Bronchial epithelial cell (primary cell): ENCODE measurements at regions not wholly inside any gene's neighbourhood (a gene's known extent, or its start where the extent isn't known, plus 50 kb on each side); places are given as distances from the start of the nearest gene placed in this dataset.
"Not testable (repeated sequence)": the region's sequence is repeated elsewhere in the genome, so short reads cannot be mapped to it uniquely, and the experiment has no call there.

Experiments used
- DNase-seq: peaks from one replicate; pipeline ENCODE4 v3.0.0-alpha.2; 2010; ENCODE audit warnings: low read depth
- FAIRE-seq: peaks from 2 replicates; lab custom pipeline; 2011; peaks lifted over from hg19 to GRCh38; lab: Jason Lieb, UNC
- H3K27me3 ChIP-seq: 2 replicates; pipeline ENCODE4 v1.5.1; 2011; ENCODE audit warnings: low read length; ENCODE audit not compliant: control insufficient read depth, insufficient read depth
- H3K36me3 ChIP-seq: 2 replicates; pipeline ENCODE4 v1.5.1; 2011; ENCODE audit warnings: low read length; ENCODE audit not compliant: control insufficient read depth, insufficient read depth
- H3K4me3 ChIP-seq: 2 replicates; pipeline ENCODE4 v1.5.1; 2011; ENCODE audit warnings: mild to moderate bottlenecking, low read depth, low read length, control low read depth
- TF ChIP-seq, protein P1 (sequence below): IDR thresholded peaks from 2 replicates; pipeline ENCODE4 v1.5.1; 2011; ENCODE audit warnings: mild to moderate bottlenecking, moderate library complexity, low read length, control low read depth, inconsistent platforms; ENCODE audit not compliant: insufficient read depth, severe bottlenecking

DNA sequence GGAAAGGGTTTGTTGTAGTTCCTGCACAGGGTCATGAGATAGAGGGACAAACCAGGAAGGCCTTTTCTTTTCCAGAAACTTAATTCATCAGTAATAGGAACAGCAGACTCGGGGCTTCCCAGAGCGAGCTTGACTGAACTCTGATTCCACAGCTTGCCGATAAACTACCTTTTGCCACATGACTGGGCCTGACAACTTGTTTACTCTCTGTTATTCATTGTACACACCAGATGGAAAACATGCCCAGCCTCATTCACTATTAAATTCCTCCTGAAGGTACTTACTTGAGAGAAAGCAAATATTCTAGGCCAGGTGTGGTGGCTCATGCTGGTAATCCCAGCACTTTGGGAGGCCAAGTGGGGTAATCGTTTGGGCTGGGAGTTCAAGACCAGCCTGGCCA lies 77.1 kb upstream of the FGFR2 start:
- no peak for FAIRE-seq
- H3K4me3 ChIP-seq = no peak overlapping the region
- H3K36me3 ChIP-seq = no peaks in the 10 kb centered on the region
- TF ChIP-seq, protein P1, sequence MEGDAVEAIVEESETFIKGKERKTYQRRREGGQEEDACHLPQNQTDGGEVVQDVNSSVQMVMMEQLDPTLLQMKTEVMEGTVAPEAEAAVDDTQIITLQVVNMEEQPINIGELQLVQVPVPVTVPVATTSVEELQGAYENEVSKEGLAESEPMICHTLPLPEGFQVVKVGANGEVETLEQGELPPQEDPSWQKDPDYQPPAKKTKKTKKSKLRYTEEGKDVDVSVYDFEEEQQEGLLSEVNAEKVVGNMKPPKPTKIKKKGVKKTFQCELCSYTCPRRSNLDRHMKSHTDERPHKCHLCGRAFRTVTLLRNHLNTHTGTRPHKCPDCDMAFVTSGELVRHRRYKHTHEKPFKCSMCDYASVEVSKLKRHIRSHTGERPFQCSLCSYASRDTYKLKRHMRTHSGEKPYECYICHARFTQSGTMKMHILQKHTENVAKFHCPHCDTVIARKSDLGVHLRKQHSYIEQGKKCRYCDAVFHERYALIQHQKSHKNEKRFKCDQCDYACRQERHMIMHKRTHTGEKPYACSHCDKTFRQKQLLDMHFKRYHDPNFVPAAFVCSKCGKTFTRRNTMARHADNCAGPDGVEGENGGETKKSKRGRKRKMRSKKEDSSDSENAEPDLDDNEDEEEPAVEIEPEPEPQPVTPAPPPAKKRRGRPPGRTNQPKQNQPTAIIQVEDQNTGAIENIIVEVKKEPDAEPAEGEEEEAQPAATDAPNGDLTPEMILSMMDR = no peak
- peak; percentile 88 for DNase-seq
- H3K27me3 ChIP-seq = no peaks in the 10 kb centered on the region

DNA sequence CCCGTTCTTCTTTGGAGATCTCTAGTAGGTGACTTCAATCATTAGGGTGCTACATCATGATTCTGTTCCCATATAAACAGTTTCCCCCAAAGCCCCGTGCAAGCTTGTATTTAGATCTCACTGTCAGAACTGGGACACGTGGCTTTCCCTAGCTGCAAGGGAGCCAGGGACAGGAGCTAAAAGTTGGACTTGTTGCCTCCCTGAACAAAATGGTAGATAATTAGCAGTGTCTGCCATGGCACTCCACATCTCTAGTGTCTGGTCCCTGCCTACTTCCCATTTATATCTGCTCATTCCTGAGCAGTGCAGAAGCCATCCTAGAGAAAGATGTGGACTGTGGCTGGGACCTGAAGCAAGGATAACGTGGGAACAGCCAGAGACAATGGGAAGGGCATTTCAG lies 76.6 kb upstream of the FGFR2 start:
- Histone ChIP-seq H3K36me3 (no peaks in the 10 kb centered on the region), H3K27me3 (no peaks in the 10 kb centered on the region), H3K4me3 (no peak overlapping the region)
- TF ChIP-seq, protein P1 = no peak
- no peak for DNase-seq
- peak; percentile 64 for FAIRE-seq

DNA sequence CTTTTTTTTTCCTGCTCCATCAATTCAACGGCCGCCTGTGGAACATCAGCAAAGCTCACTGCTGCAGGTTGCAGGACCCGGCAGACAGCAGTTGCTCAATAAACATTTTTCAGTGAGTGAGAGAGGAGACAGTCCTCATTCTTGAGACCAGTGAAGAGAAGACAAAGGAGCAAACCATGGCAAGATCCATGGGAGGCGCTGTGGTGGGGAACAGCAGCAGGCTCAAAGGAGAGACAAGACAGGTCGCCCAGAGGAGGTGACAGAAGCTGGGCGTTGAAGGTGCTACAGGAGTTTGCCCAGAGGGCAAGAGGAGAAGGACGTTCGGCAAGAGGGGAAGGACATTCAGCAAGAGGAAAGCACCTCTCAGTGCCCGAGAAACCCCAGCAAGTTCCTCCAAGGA lies 74.5 kb upstream of the FGFR2 start:
- Histone ChIP-seq H3K27me3 (no peaks in the 10 kb centered on the region), H3K36me3 (no peaks in the 10 kb centered on the region), H3K4me3 (no peak overlapping the region)
- FAIRE-seq (peak; percentile 80), DNase-seq (no peak)
- TF ChIP-seq, protein P1 = no peak

DNA sequence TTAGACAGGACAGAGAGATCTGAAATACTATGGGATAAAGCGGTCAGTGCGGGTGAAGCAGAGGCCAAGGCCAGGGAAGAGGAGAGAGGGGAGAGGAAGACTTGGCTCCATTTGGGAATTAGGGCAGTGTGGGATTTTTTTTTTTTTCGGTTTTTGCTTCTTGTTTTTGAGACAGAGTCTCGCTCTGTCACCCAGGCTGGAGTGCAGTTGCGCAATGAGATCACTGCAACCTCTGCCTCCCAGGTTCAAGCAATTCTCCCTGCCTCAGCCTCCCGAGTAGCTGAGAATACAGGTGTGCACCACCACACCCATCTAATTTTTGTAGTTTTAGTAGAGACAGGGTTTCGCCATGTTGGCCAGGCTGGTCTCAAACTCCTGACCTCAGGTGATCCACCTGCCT lies 71.6 kb upstream of the FGFR2 start:
- H3K27me3 ChIP-seq, H3K36me3 ChIP-seq, FAIRE-seq, H3K4me3 ChIP-seq, DNase-seq: not testable (repeated sequence)

DNA sequence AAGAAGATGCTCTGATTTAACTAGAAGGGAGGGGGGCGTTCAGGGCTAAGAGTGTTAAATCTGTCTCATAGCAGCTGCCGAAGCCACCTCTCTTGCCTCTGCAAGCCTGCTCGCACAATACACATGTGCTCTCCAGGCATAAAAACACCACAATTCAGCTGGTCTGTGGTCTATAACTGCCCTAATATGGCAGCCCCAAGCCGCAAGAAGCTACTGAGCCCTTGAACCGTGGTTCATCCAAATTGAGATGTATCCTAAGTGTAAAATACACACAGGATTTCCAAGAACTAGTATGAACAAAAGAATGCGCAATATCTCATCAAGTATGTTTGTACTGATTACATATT lies 70.8 kb upstream of the FGFR2 start:
- H3K36me3 ChIP-seq = no peaks in the 10 kb centered on the region
- TF ChIP-seq, protein P1 = no peak
- H3K27me3 ChIP-seq = no peaks in the 10 kb centered on the region
- H3K4me3 ChIP-seq = no peak overlapping the region
- no peak for FAIRE-seq
- DNase-seq = no peak

DNA sequence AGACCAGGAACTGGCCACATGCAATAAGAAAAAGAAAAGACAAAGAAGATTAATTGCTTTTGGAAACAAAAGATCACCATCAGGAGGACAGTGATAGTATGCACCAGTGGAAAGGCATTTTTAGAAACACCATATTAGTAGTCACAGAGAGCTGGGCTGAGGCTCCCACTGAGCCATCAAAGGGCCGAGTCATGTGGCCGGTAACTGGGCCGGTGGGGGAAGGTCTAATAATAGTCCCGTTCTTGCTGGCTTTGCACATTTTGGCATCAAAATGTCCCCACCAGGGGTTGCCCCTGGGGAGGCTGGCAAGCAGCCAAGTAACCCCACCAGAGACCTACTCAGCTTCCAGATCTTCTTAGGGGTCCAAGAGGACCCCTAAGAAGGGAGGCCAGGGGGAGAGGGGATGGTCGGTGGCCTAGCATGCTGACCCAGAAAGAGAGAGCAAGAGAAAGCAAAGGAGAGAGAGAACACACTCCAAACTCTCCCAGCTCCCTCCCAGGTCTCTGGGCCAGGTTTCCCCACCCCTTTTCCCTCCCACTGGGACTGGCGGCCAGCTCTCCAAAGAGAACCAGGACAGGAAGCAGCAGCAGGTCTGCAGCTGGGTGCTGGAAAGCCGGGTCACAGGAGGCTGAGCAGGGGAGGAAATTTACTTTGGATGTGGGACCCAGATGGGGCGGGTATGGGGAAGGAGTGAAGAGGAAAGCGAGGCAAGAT lies 70.2 kb upstream of the FGFR2 start:
- FAIRE-seq = no peak
- H3K36me3 ChIP-seq = no peaks in the 10 kb centered on the region
- no peaks in the 10 kb centered on the region for H3K27me3 ChIP-seq
- TF ChIP-seq, protein P1 = no peak
- peak; percentile 38 for DNase-seq
- H3K4me3 ChIP-seq = no peak overlapping the region
